HEK293T (cell line): ENCODE measurements at regions not wholly inside any gene's neighbourhood (a gene's known extent, or its start where the extent isn't known, plus 50 kb on each side); places are given as distances from the start of the nearest gene placed in this dataset.
"Not testable (repeated sequence)": the region's sequence is repeated elsewhere in the genome, so short reads cannot be mapped to it uniquely, and the experiment has no call there.

ENCODE experiments used
- CTCF ChIA-PET: fragments of 350-600 bp; formaldehyde crosslinking; extraction: SDS; loops from one replicate; lab custom pipeline; 2021; ENCODE audit warnings: antibody characterized with exemption, inconsistent platforms; lab: Yijun Ruan, JAX
- POLR2A ChIA-PET: fragments of 350-600 bp; formaldehyde crosslinking; extraction: SDS; loops from one replicate; lab custom pipeline; 2020; ENCODE audit warnings: antibody characterized with exemption, inconsistent platforms; lab: Yijun Ruan, JAX
- DNase-seq: peaks from one replicate; pipeline ENCODE4 v3.0.0; 2012; ENCODE audit warnings: mixed read lengths; ENCODE audit errors: extremely low spot score
- ARNT ChIP-seq: fragments of 450-650 bp; IDR thresholded peaks from 2 replicates; pipeline ENCODE4 v1.6.1; 2017; ENCODE audit warnings: mild to moderate bottlenecking
- BHLHE40 ChIP-seq: fragments of 450-650 bp; IDR thresholded peaks from 2 replicates; pipeline ENCODE4 v1.6.1; 2016; ENCODE audit warnings: mild to moderate bottlenecking, moderate library complexity, borderline replicate concordance
- CTBP1 ChIP-seq: fragments of 450-650 bp; IDR thresholded peaks from 2 replicates; pipeline ENCODE4 v1.6.1; 2016; ENCODE audit warnings: borderline replicate concordance
- ELF4 ChIP-seq: fragments of 450-650 bp; IDR thresholded peaks from 2 replicates; pipeline ENCODE4 v1.6.1; 2017; ENCODE audit warnings: antibody characterized with exemption
- FOXA1 ChIP-seq: fragments of 450-650 bp; IDR thresholded peaks from 2 replicates; pipeline ENCODE4 v1.6.1; 2016; ENCODE audit warnings: mild to moderate bottlenecking
- FOXK2 ChIP-seq: fragments of 450-650 bp; IDR thresholded peaks from 2 replicates; pipeline ENCODE4 v1.6.1; 2016; ENCODE audit warnings: mild to moderate bottlenecking
- FOXM1 ChIP-seq: fragments of 450-650 bp; IDR thresholded peaks from 2 replicates; pipeline ENCODE4 v1.6.1; 2017; ENCODE audit warnings: mild to moderate bottlenecking, borderline replicate concordance
- HDGF ChIP-seq: fragments of 450-650 bp; IDR thresholded peaks from 2 replicates; pipeline ENCODE4 v1.6.1; 2017; ENCODE audit warnings: antibody characterized with exemption, borderline replicate concordance
- L3MBTL2 ChIP-seq: fragments of 450-650 bp; conservative IDR thresholded peaks from 2 replicates; pipeline ENCODE4 v1.6.1; 2016; ENCODE audit warnings: mild to moderate bottlenecking
- LEF1 ChIP-seq: fragments of 450-650 bp; IDR thresholded peaks from 2 replicates; pipeline ENCODE4 v1.6.1; 2017; ENCODE audit warnings: mild to moderate bottlenecking, borderline replicate concordance
- NFRKB ChIP-seq: fragments of 450-650 bp; IDR thresholded peaks from 2 replicates; pipeline ENCODE4 v1.6.1; 2016; ENCODE audit warnings: mild to moderate bottlenecking, moderate library complexity
- SP1 ChIP-seq: fragments of 450-650 bp; IDR thresholded peaks from 2 replicates; pipeline ENCODE4 v1.6.1; 2017
- SUZ12 ChIP-seq: fragments of 450-650 bp; IDR thresholded peaks from 2 replicates; pipeline ENCODE4 v1.6.1; 2016; ENCODE audit warnings: mild to moderate bottlenecking
- TARDBP ChIP-seq: fragments of 450-650 bp; IDR thresholded peaks from 2 replicates; pipeline ENCODE4 v1.6.1; 2016
- ZNF384 ChIP-seq: fragments of 450-650 bp; IDR thresholded peaks from 2 replicates; pipeline ENCODE4 v1.6.1; 2016
- TF ChIP-seq, protein P1 (sequence below): fragments of 450-650 bp; IDR thresholded peaks from 2 replicates; pipeline ENCODE4 v1.6.1; 2016

GRCh38 chr10:37015498-37015897 is 109.9 kb upstream of the ANKRD30A start:
- DNase-seq, result no peak
- CTCF ChIA-PET, result no interaction called here
- TF ChIP-seq CTBP1 (no peak), FOXM1 (no peak), SP1 (no peak), BHLHE40 (no peak), L3MBTL2 (no peak), TARDBP (no peak), SUZ12 (no peak), FOXK2 (no peak), ZNF384 (no peak)
- POLR2A ChIA-PET, result no interaction called here

GRCh38 chr10:37010741-37011140 is 114.7 kb upstream of the ANKRD30A start:
- CTCF ChIA-PET, result no interaction called here
- no peak for DNase-seq
- TF ChIP-seq, protein P1, sequence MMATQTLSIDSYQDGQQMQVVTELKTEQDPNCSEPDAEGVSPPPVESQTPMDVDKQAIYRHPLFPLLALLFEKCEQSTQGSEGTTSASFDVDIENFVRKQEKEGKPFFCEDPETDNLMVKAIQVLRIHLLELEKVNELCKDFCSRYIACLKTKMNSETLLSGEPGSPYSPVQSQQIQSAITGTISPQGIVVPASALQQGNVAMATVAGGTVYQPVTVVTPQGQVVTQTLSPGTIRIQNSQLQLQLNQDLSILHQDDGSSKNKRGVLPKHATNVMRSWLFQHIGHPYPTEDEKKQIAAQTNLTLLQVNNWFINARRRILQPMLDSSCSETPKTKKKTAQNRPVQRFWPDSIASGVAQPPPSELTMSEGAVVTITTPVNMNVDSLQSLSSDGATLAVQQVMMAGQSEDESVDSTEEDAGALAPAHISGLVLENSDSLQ, result no peak
- no peak for TF ChIP-seq ZNF384
- no peak for TF ChIP-seq SUZ12
- no peak for TF ChIP-seq NFRKB
- no peak for TF ChIP-seq CTBP1
- TF ChIP-seq ELF4, result no peak
- no peak for TF ChIP-seq LEF1
- no peak for TF ChIP-seq SP1
- TF ChIP-seq HDGF, result no peak
- TF ChIP-seq ARNT, result no peak
- TF ChIP-seq L3MBTL2, result no peak
- no peak for TF ChIP-seq FOXM1
- TF ChIP-seq FOXK2, result no peak
- no peak for TF ChIP-seq BHLHE40
- TF ChIP-seq FOXA1, result no peak
- TF ChIP-seq TARDBP, result no peak
- POLR2A ChIA-PET, result no interaction called here

DNA sequence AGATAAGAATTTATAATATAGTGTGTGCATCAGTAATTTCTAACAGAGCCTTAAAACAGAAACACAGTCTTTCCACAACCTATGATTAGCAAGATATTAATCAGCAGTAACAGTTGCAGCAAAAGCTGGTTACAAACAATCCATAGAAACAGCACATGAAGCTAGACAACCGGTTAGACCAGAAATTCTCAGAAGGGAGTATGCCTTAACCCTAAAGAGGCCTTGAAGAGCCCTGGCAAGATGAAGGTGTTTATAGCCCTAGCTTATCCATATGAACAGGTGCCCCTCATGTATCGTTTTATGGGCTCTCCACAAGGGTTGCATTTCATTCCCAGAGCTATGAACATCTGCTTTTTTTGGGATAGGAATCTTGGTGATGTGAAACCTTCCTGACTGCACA is 117.1 kb upstream of the ANKRD30A start:
- POLR2A ChIA-PET, CTCF ChIA-PET, DNase-seq: not testable (repeated sequence)

GRCh38 chr10:37003126-37003525 is 122.3 kb upstream of the ANKRD30A start:
- CTCF ChIA-PET, result no interaction called here
- no peak for TF ChIP-seq CTBP1
- TF ChIP-seq FOXK2, result no peak
- TF ChIP-seq ZNF384, result no peak
- no peak for TF ChIP-seq SP1
- no peak for TF ChIP-seq ELF4
- TF ChIP-seq LEF1, result no peak
- no peak for TF ChIP-seq TARDBP
- TF ChIP-seq ARNT, result no peak
- TF ChIP-seq NFRKB, result no peak
- no peak for TF ChIP-seq FOXA1
- TF ChIP-seq SUZ12, result no peak
- POLR2A ChIA-PET, result no interaction called here

GRCh38 chr10:36995806-36996205 is 129.6 kb upstream of the ANKRD30A start:
- POLR2A ChIA-PET, CTCF ChIA-PET, DNase-seq: not testable (repeated sequence)

More at GRCh38 chr10:37003126-37003525, 122.3 kb upstream of the ANKRD30A start:
- DNase-seq, result no peak

GRCh38 chr10:36994886-36995285 is 130.5 kb upstream of the ANKRD30A start:
- ChIA-PET POLR2A (no interaction called here), CTCF (no interaction called here)
- DNase-seq, result no peak
- no peak for TF ChIP-seq SP1
- TF ChIP-seq LEF1, result no peak
- no peak for TF ChIP-seq ZNF384
- TF ChIP-seq FOXA1, result no peak
- TF ChIP-seq FOXM1, result no peak
- no peak for TF ChIP-seq CTBP1
- TF ChIP-seq FOXK2, result no peak
- no peak for TF ChIP-seq TARDBP
- TF ChIP-seq, protein P1, result no peak
- no peak for TF ChIP-seq HDGF
- no peak for TF ChIP-seq BHLHE40
- TF ChIP-seq L3MBTL2, result no peak

DNA sequence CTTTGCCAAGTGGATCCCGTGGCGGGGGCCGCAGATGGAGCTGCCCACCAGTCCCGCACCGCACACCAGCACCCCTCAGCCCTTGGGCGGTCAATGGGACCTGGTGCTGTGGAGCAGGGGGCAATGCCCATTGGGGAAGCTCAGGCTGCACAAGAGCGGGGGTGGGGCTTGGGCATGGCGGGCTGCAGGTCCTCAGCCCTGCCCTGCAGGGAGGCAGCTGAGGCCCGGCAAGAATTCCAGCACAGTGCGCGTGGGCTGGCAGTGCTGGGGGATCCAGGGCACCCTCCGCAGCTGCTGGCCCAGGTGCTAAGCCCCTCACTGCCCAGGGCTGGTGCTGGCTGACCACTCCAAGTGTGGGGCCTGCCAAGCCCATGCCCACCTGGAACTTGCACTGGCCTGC is 136.2 kb upstream of the ANKRD30A start:
- ChIA-PET POLR2A (no interaction called here), CTCF (no interaction called here)
- TF ChIP-seq CTBP1 (no peak), TARDBP (no peak), ZNF384 (no peak), ARNT (no peak), L3MBTL2 (no peak), FOXA1 (no peak)

GRCh38 chr10:36946598-36946997 is 178.8 kb upstream of the ANKRD30A start:
- CTCF ChIA-PET, result no interaction called here
- no peak for DNase-seq
- POLR2A ChIA-PET, result no interaction called here
- TF ChIP-seq FOXM1, result no peak
- TF ChIP-seq TARDBP, result no peak
- no peak for TF ChIP-seq FOXA1
- TF ChIP-seq BHLHE40, result no peak
- no peak for TF ChIP-seq ELF4
- no peak for TF ChIP-seq SUZ12
- TF ChIP-seq, protein P1, result no peak
- TF ChIP-seq LEF1, result no peak
- TF ChIP-seq L3MBTL2, result no peak
- TF ChIP-seq FOXK2, result no peak
- TF ChIP-seq CTBP1, result no peak
- no peak for TF ChIP-seq SP1
- no peak for TF ChIP-seq HDGF
- no peak for TF ChIP-seq NFRKB
- TF ChIP-seq ZNF384, result no peak
- TF ChIP-seq ARNT, result no peak

More for the DNA sequence above, 136.2 kb upstream of the ANKRD30A start:
- no peak for DNase-seq
